Medulla oblongata (tissue), 1 donor: ENCODE measurements at regions not wholly inside any gene's neighbourhood (a gene's known extent, or its start where the extent isn't known, plus 50 kb on each side); places are given as distances from the start of the nearest gene placed in this dataset.

ENCODE experiments used
- DNase-seq: peaks from one replicate; pipeline ENCODE4 v3.0.0-alpha.2; 2015; ENCODE audit errors: extremely low spot score

DNA sequence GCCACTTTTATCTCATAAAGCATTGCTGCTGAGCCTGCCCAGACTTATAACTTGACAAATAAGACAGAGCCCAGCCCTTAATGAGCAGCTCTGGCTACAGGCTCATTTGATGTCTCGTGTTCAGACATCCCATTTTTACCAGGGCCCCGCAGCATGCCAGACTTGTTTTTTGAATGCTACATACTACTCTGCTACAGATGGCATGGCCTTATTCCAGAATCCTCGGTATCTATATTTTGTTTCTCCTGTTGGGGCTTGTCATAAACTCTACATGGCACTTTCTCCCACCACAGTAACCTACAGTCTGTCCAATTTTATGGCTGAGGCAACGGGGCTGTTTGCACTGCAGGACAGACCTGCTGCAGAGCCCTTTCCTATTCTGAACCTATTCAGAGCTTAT, 179.0 kb upstream of the DDX18 start:
- no peak for DNase-seq

DNA sequence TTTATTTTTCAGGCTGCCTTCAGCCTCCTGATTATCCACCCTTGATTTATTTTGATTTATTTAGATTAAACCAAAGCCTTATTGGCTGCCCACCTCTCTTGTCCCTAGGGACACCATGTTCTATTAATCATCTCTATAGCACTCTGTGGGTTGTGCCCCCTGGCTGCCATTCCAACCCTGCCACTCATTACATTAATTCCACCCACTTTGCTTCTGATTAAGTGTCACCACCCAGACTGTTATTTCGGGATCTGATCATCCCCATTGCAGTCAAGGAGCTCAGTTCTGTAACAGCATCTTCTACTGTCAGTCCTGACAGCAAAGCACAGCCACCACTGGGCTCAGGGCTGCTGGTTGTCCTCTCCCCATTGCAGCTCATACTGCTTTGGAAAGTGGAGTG, 175.1 kb upstream of the DDX18 start:
- no peak for DNase-seq

DNA sequence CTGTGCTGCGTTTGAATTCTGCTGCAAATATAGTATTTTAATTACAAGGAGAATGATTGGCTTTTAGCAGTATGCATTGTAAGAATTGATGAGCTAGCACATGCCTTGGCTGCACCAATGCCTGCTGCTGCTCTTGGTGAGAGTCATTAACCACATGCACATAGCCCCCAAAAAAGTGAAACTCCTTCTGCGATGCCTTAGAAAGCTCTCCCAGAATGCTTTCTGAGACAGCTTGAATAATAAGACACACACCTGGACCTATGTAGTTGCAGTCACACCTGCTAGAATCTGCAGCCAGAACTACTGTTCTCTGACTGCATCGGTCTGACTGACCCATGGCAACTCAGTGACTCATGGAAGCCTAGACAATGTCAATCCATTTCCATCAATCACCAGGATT, 170.1 kb upstream of the DDX18 start:
- no peak for DNase-seq

DNA sequence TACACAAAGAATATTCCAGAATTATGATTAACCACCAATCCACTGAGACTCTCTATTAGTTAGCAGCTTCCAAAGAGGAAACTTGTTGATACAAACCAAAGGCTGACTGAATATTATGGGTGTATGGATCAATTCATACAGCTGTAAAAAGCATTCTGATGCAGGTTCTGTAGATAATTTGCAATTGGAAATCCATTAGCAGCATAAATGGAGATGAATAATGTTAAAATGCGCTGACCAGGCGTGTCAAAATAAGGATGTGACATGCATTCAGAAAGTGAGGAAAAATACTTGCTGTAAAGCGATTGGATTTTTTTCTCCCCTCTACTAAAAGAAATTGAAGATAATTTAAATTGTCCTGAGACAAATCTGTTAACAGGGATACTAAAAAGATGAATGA, 169.0 kb upstream of the DDX18 start:
- no peak for DNase-seq

DNA sequence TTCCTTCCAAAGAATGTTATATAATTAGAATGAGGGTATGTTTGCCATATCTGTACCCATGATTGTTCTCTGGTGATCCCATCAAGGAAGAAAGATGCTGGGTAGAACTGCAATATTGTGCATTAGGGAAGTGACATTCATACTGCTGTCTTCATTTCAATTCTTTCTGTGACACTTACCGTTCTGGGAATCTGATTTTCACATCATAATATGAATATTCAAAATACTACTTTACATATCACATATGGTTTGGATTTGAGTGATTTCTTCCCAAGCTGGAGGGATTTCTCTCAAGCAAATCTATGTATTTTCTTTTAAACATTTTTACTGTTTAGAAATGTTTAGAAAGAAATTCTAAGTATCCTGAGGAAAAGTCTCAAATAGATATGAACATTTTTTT, 168.4 kb upstream of the DDX18 start:
- DNase-seq = no peak

DNA sequence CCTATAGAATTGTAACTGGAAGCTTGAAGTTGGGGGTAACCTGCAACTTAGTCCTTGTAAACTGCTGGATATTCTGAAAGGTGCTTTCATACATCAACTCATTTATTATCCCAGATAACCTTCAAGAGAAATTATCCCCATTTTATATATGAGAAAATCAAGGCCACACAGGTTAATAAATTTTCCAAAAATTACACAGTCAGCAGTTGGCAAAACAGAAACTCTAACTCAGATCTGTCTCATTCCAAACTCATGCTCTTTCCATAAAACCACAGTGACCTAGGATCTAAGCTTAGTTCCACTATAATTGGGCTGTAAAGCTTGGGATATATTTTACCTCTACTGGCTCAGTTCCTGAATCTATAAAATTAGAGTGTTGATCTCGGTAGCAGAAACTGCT, 167.6 kb upstream of the DDX18 start:
- DNase-seq = no peak

DNA sequence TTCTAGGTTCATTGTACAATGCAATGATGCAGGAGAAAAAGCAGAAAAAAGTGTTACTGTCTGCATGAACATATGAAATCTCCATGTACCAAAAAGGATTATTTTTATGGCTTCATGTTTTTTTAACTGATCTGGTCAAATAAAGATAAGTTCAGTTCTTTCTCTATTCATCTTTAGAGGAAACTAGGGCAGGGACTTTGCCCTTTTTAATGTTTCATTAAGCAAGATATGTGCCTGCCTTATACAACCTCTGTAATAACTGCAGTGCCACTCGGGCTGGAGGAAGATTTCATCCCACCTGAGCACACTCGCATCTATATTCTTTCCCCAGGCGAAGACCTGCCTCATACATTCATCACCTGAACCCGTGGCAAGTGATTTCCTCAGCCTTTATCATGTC, 157.9 kb upstream of the DDX18 start:
- no peak for DNase-seq

DNA sequence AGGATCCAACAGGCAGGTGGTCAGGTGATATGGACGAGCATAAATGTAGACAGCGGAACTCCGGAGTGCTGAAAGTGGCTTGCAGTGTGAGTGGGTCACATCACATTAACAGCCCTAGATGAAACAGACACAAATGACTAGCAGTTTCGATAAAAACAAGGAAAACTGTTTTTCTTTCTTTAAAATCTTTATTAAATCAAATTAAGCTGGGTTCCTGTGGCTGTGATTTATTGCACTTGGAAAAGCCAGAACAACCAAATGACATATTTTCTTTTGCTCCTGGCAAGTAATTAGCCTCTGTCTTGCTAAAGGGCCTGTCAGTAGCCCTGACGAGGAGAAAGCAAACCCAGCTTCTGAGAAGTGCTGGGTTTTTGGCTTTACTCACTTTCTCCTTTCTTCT, 152.9 kb upstream of the DDX18 start:
- no peak for DNase-seq

DNA sequence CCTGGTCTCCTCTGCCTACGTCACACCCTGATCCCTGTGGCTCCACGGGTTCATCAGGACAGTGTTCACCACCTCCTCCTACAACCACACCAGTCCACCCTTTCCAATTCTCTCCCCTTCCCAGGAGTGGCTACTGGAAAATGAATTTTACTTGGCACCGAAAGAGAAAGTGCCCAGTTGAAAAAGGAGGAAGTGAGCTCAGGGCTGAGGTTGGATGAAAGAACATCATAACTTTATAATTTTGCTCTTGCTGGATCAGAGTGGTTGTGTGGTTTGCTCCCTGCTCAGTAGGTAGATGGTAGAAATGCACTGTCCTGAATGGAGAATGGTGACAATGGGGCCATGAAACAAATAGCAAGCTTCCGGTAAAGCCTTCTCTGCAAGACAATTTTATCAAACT, 140.3 kb upstream of the DDX18 start:
- DNase-seq = no peak

DNA sequence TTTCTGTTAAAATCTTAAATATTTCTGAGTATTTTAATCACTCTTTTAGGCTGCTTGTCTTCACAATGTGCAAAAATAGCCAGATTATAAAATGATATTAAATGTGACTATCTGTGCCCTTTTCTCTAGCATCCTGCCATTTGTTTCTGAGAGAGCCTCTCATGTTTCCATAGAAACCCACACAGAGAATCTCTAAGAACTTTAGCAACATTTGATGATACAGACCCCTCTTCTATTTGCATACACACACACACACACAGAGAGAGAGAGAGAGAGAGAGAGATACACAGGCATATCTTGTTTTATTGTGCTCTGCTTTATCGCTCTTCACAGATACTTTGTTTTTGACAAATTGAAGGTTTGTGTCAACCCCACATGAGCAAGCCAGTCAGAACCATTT, 134.5 kb upstream of the DDX18 start:
- no peak for DNase-seq

DNA sequence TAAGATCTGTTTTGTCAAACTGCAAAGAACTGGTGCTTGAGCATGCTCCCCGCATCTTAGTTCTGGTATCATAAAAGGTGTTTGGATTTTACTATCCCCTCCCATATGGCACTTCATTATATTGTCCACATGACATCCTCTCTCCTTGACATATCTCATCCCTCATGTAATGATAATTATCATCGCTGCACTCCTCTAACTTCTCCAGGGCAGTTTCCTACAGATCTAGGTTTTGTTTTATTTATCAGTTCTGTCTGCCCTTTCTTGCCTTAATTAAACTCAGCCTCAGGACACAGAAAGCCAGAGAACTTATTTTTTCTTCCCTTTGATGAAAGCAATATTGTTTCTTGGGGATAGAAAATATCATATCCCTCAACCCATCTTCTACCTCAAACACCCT, 129.6 kb upstream of the DDX18 start:
- no peak for DNase-seq

DNA sequence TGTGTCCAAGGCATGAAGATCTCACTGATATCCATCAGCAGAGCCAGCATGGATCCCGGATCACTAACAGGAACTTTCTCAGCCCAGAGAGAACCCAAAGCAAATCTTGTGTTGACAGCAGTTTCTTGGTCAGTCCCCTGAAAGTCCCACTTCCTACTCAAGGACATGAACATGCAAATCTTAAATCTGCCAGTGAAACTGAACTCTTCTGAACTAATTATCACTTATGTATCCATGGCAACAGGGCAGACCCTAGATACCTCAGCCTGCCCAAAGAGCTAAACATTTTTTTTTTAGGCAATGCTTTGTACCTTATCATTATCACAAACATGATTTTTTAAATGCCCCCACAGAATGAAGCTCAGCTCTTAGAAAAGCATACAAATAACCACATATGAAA, 127.8 kb upstream of the DDX18 start:
- DNase-seq = no peak

DNA sequence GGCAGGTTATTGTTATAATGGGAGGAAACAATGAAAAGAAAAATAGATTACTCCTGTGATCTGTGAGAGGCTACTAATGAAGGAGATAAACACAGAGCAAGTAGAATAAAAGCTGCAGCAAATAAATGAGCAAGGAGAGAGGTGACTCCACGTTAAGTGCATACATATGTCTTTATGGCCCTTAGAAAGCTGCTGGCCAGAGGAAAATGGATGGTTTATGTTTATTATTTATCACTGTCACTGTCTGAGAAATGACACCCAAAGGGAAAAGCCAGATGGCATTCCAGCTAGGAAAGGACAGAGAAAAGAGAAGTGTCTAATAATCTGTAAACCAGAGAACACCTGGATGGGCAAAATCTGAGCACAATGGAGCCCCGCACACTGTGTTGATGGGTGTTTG, 122.9 kb upstream of the DDX18 start:
- DNase-seq = no peak

DNA sequence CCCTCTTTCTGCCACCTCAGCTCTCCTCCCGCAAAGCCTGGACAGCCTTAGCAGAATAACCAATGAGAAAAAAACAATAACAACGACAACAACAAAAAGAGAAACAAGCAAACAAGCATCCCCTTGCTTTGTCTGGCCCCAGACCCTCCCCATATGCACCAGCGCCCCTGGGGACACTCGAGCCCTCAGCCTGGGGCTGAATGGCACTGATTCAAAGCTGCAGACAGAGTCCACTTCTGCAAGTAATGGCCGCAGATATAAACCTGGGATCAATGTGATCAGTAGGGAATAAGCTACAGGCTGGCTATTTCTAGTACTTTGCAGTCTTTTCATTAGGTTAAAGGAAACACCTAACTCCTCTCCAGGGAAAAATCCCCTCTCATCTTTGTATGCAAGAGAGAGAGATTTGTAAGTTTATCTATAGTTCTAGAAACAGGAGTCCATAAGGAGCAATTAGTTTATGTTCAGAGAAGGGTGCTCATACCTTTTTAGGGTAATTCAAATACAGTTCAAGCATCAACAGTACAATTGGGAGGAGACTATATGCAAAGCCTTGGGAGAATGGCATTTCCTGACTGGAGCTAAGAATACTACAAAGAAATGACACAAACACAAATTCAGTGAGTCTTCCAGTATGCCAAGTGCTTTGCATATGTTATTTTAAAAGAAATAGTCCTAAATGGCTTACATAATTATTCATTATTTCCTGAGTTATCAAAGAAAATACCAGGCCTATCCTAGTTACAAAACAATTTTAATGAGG, 122.3 kb upstream of the DDX18 start:
- no peak for DNase-seq

DNA sequence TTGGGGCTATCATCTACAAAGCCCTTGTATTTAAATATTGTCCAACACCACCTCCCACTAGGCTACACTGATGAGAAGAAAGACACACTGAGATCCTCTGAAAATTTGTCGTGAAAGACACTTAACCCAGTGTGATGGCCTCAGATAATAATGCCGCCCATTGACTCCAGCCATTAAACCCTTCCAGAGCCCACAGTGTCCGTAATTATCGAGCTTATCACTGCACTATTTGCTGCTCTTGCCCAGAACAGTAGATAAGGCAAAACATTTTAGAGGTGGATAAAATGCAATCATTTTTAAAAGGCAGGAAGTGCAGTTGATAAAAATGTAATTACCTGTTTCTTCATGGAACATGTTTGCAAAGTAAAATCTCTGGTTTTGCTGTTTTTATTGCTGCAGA, 121.3 kb upstream of the DDX18 start:
- DNase-seq = no peak

DNA sequence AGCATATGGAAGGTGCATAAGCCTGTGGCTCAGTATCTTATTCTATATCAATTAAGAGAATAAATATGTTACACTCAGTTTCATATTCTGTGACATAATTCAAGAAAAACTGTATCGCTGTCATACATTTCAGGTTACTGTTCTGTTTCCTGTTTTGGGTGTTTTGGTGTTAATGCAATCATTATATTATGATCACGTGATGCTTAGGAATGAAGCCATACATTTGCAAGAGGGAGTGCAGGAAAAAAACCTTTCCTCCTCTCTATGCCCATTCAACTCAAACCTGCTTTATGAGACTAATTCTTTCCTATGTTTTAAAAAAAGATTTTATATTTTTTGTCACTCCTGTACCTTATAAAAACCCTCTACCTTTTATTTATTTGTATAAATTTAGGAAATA, 120.8 kb upstream of the DDX18 start:
- no peak for DNase-seq

DNA sequence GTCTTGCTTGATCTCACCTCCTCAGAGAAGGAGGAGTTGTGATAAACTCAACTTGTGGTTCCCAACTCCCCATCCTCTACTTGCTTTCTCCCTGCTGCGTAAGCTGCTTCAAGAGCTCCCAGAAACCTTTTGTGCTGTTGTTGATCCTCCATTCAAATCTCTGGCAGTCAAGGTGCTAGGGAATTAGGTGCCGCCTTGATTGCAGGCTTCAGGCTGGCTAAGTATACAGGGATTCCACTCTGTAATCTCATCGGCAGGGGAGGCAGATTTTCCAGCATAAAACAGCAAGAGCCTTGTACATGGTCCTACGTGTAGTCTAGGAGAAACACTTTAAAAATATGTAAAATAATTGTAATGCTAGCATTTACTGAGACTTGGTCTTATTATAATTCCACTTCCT, 116.2 kb upstream of the DDX18 start:
- no peak for DNase-seq

DNA sequence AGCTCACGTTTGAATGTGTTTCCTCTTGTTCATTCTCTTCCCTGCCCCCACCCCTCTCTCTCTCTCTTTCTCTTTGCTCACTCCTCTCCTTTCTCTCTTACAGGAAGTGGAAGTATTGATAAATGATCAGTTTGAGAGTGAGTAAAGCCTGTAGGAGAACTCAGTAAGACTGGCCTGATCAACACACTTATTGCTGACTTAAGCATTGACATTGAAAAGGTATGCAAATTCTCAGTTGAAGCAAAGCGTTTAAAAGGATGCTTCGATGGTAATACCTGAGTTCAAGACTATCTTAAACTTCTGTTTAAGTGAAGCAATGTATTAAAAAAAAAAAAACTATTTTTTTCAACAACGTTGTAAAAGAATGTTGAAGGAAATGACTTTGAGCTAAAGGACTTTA, 115.7 kb upstream of the DDX18 start:
- DNase-seq = no peak

DNA sequence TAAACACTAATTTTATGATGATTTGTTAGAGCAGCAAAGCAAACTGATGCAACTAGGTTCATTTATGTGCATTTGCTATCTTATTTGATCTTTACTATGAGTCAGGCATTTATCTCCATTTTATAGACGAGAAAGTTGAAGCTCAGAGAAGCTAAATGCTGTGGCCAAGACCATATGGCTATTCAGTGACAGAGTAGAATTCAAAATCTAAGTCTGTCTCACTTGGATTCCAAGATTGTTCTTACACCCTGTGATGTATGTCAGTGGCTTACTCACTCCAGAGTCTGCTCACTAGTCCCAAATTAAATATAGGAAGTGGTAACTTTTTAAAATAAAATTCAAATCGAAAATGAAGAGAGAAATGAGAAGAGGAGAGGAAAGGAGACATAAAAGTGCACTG, 114.0 kb upstream of the DDX18 start:
- no peak for DNase-seq

DNA sequence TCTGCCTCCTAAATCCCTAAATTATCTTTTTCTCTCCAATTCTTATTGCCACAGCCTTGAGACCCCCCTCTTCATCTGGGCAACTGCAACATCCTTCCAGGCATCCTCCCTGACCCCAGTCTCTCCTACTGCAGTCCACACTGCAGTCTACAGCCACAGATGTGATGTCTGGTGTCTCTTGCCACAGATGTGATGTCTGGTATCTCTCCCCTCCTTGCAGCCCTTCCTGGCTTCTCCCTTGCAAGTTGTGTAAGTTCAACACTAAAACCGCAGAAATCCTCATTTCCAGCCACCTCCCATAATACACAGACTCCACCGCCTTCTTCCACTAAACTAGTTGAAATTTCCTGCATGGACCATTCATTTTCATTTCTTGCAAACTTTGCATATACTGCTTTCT, 113.1 kb upstream of the DDX18 start:
- DNase-seq = no peak

DNA sequence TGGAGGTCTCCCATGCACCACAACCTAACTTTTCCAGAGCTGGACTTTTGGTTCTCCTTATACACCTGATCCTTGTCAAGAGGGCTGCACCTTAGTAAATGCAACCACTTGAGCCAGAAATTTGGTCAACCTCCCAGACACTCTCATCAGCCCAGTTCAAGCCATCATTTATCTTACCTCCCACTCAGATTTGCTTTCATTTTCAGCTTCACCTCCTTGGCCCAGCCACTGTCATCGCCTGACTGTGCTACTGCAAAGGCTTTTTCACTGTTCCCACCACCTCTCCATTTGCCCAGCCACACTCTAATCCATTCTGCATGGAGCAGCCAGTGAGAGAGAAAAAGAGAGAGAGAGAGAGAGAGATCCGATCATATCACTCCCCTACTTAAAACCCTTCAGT, 112.4 kb upstream of the DDX18 start:
- no peak for DNase-seq

DNA sequence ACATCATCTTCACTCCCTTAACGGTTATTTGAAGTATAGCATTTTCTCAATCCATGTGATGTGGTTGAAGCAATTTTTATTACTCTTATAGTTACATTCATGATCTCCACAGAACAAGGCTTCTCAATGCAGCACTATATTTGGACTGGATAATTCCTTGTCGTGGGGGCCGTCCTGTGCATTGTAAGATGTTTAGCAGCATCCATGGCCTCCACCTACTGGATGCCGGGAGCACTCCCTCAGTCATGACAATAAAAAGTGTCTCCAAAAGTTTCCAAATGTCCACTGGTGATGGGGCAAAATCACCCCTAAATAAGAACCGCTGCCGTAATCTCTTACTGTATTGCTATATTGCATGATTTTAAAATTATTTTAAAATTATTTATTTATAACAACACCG, 110.6 kb upstream of the DDX18 start:
- DNase-seq = no peak

DNA sequence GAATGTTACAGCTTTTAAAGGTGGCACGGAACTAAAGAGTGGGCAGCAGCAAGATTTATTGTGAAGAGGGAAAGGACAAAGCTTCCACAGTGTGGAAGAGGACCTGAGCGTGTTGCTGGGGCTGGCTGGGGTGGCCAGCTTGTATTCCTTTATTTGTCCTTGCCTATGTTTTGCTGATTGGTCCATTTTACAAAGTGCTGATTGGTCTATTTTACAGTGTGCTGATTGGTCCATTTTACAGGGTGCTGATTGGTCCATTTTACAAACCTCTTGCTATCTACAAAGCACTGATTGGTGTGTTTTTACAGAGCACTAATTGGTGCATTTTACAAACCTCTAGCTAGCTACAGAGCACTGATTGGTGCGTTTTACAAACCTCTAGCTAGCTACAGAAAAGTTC, 109.7 kb upstream of the DDX18 start:
- DNase-seq = no peak

DNA sequence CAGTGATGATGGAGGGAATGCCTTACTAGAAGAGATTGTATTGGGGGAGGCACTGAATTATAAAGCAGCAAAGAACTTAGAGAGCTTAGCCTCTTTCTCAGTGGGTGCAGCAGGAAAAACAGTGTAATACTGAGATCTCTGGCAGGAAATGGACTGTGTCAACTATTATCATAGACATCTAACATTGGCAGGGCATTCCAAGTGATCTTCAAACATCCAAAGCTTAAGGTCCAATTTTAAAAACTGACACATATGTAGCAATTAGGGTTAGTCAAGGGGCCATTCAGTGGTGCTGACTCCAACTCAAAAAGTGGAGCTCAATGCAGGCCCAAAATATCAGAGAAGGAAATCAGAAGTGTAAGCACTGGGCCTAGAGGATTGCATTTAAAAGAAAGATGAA, 106.6 kb upstream of the DDX18 start:
- no peak for DNase-seq

DNA sequence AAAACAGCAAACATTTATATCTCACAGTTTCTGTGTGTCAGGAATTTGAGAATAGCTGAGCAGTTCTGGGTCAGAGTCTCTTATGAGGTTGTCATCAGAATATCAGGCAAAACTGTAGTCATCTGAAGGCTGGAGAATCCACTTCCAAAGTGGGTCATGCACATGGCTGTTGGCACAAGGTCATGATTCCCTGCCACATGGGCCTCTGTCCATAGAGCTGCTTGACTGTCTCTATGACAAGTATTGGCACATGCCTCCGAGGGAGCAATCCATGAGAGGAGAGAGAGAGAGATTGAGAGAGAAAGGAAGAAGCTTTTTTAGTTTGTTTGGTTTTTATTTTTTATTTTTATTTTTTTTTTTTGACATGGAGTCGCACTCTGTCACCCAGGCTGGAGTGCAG, 101.8 kb upstream of the DDX18 start:
- no peak for DNase-seq
